KMS-11 (cell line): ENCODE measurements at regions not wholly inside any gene's neighbourhood (a gene's known extent, or its start where the extent isn't known, plus 50 kb on each side); places are given as distances from the start of the nearest gene placed in this dataset.

ENCODE experiments used
- H2AFZ ChIP-seq: fragments of 200-600 bp; sonication (generic); 2 replicates; pipeline ENCODE4 v1.6.1; 2016; ENCODE audit warnings: antibody characterized with exemption, mixed run types, low read depth
- H3K27ac ChIP-seq: fragments of 200-600 bp; sonication (generic); 2 replicates; pipeline ENCODE4 v1.6.1; 2016; ENCODE audit warnings: mild to moderate bottlenecking, mixed run types
- H3K27me3 ChIP-seq: fragments of 200-600 bp; sonication (generic); 2 replicates; pipeline ENCODE4 v1.6.1; 2017; ENCODE audit warnings: mild to moderate bottlenecking, low read depth, mixed run types, moderate library complexity; ENCODE audit not compliant: insufficient read depth
- H3K36me3 ChIP-seq: fragments of 200-600 bp; sonication (generic); 2 replicates; pipeline ENCODE4 v1.6.1; 2017; ENCODE audit warnings: mild to moderate bottlenecking, mixed run types; ENCODE audit not compliant: insufficient read depth
- H3K4me1 ChIP-seq: fragments of 200-600 bp; sonication (generic); 2 replicates; pipeline ENCODE4 v1.6.1; 2016; ENCODE audit warnings: mild to moderate bottlenecking, low read depth, mixed run types; ENCODE audit not compliant: poor library complexity, severe bottlenecking
- H3K4me2 ChIP-seq: fragments of 200-600 bp; sonication (generic); 2 replicates; pipeline ENCODE4 v1.7.0; 2016; ENCODE audit warnings: mild to moderate bottlenecking, mixed run types
- H3K4me3 ChIP-seq: fragments of 200-600 bp; sonication (generic); IDR thresholded peaks from 2 replicates; pipeline ENCODE4 v1.6.1; 2017; ENCODE audit warnings: low read depth, low read length, mixed read lengths; ENCODE audit not compliant: insufficient read depth
- H3K79me2 ChIP-seq: fragments of 200-600 bp; sonication (generic); 2 replicates; pipeline ENCODE4 v1.6.1; 2016; ENCODE audit warnings: low read depth, mixed run types; ENCODE audit not compliant: insufficient read depth
- H3K9ac ChIP-seq: fragments of 200-600 bp; sonication (generic); 2 replicates; pipeline ENCODE4 v1.6.1; 2016; ENCODE audit warnings: mild to moderate bottlenecking, mixed run types
- H4K20me1 ChIP-seq: fragments of 200-600 bp; sonication (generic); 2 replicates; pipeline ENCODE4 v1.6.1; 2016; ENCODE audit warnings: mild to moderate bottlenecking, mixed run types; ENCODE audit not compliant: insufficient read depth
- TF ChIP-seq, protein P1 (sequence below): fragments of 200-600 bp; sonication (generic); conservative IDR thresholded peaks from 2 replicates; pipeline ENCODE4 v1.6.1; 2017; ENCODE audit warnings: low read depth, mild to moderate bottlenecking, antibody characterized with exemption, low read length, moderate library complexity, mixed read lengths

DNA sequence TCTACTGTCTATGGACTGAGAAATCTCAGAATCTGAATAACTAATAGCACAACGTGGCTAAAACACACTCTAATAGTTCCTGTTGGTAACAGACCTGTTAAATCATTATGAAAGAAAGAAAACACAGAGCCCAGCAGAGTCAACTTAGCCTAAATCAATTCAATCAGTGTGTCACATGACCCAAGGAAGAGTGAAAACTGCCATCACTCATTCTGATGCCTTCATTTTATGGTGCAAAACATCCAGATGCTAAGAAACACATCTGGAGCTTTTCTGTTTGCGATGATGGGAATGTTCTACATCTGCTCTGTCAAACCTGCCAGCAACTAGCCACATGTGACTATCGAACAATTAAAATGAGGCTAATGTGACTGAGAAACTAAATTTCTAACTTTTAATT is 295.7 kb upstream of the TRIB2 start:
- no peak overlapping the region for H3K4me3 ChIP-seq
- TF ChIP-seq, protein P1, sequence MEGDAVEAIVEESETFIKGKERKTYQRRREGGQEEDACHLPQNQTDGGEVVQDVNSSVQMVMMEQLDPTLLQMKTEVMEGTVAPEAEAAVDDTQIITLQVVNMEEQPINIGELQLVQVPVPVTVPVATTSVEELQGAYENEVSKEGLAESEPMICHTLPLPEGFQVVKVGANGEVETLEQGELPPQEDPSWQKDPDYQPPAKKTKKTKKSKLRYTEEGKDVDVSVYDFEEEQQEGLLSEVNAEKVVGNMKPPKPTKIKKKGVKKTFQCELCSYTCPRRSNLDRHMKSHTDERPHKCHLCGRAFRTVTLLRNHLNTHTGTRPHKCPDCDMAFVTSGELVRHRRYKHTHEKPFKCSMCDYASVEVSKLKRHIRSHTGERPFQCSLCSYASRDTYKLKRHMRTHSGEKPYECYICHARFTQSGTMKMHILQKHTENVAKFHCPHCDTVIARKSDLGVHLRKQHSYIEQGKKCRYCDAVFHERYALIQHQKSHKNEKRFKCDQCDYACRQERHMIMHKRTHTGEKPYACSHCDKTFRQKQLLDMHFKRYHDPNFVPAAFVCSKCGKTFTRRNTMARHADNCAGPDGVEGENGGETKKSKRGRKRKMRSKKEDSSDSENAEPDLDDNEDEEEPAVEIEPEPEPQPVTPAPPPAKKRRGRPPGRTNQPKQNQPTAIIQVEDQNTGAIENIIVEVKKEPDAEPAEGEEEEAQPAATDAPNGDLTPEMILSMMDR = no peak
- H3K9ac ChIP-seq = no peak overlapping the region
- H2AFZ ChIP-seq = no peak overlapping the region
- no peaks in the 10 kb centered on the region for H3K79me2 ChIP-seq
- H3K36me3 ChIP-seq = no peaks in the 10 kb centered on the region
- H3K27ac ChIP-seq = no peak overlapping the region
- H3K4me2 ChIP-seq = no peak overlapping the region
- H4K20me1 ChIP-seq = no peaks in the 10 kb centered on the region
- no peaks in the 10 kb centered on the region for H3K27me3 ChIP-seq
- H3K4me1 ChIP-seq = no peaks in the 10 kb centered on the region

DNA sequence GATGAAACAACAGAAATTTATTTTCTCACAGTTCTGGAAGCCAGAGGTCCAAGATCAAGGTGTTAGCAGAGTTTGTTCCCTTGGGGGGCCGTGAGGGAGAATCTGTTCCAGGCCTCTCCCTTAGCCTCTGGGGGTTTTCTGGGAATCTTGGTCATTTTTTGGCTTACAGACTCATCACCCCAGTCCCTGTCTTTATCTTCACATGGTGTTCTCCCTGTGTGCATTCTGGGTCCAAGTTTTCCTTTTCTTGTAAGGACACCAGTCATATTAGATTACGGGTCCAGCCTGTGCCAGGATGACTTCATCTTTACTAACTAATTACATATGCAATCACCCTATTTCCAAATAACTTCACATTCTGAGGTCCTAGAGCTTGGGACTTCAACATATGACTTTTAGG is 292.5 kb upstream of the TRIB2 start:
- no peaks in the 10 kb centered on the region for H3K27me3 ChIP-seq
- no peaks in the 10 kb centered on the region for H4K20me1 ChIP-seq
- no peak overlapping the region for H3K4me3 ChIP-seq
- no peak overlapping the region for H2AFZ ChIP-seq
- no peak overlapping the region for H3K9ac ChIP-seq
- H3K4me1 ChIP-seq = no peaks in the 10 kb centered on the region
- TF ChIP-seq, protein P1 = no peak
- H3K4me2 ChIP-seq = no peak overlapping the region
- no peaks in the 10 kb centered on the region for H3K36me3 ChIP-seq
- no peaks in the 10 kb centered on the region for H3K79me2 ChIP-seq
- H3K27ac ChIP-seq = no peak overlapping the region

DNA sequence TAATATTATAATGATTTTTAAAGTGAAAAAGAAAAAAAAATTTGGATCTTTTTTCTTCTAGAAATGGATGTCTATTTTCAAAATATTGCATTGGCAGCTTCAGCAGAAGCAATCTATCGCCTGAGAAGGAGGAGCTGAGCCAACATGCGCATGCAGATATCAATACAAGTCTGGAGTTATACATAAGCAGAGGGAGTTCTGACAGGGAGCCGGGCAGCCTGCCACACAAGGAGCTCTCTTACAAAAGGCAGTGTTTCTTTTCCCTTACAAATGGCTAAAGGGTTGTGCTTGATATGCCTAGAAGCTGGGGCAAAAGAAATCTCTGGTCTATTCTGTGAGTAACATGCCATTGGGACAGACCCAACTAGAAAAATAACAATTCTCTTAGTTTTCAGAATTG is 291.9 kb upstream of the TRIB2 start:
- TF ChIP-seq, protein P1 = no peak
- no peak overlapping the region for H3K4me3 ChIP-seq
- no peak overlapping the region for H3K27ac ChIP-seq
- no peaks in the 10 kb centered on the region for H4K20me1 ChIP-seq
- H3K36me3 ChIP-seq = no peaks in the 10 kb centered on the region
- no peak overlapping the region for H3K4me2 ChIP-seq
- H3K79me2 ChIP-seq = no peaks in the 10 kb centered on the region
- no peaks in the 10 kb centered on the region for H3K4me1 ChIP-seq
- H3K9ac ChIP-seq = no peak overlapping the region
- H2AFZ ChIP-seq = no peak overlapping the region
- H3K27me3 ChIP-seq = no peaks in the 10 kb centered on the region

DNA sequence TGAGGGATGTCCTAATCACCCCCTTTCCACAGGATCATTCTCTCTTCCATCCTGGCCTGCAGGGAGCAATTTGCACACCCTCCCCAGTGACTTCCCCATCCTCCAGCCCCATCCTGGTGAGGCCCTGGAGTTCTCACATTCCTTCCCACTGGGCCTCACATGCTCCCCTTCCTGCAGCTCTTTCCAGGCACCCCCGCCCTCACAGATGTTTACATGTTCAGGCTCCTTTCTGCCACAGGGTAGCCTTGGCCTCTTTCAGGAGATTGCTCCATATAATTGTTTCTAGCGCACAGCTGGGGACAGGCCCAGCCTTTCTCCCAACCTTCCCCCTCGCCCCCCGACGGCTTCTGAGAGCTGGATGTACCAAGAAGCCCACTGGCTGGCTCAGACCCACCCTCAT is 288.4 kb upstream of the TRIB2 start:
- H3K4me1 ChIP-seq = no peaks in the 10 kb centered on the region
- H2AFZ ChIP-seq = no peak overlapping the region
- H3K4me3 ChIP-seq = no peak overlapping the region
- H4K20me1 ChIP-seq = no peaks in the 10 kb centered on the region
- no peak overlapping the region for H3K27ac ChIP-seq
- no peak overlapping the region for H3K9ac ChIP-seq
- TF ChIP-seq, protein P1 = no peak
- H3K4me2 ChIP-seq = no peak overlapping the region
- no peaks in the 10 kb centered on the region for H3K36me3 ChIP-seq
- H3K79me2 ChIP-seq = no peaks in the 10 kb centered on the region
- no peaks in the 10 kb centered on the region for H3K27me3 ChIP-seq

DNA sequence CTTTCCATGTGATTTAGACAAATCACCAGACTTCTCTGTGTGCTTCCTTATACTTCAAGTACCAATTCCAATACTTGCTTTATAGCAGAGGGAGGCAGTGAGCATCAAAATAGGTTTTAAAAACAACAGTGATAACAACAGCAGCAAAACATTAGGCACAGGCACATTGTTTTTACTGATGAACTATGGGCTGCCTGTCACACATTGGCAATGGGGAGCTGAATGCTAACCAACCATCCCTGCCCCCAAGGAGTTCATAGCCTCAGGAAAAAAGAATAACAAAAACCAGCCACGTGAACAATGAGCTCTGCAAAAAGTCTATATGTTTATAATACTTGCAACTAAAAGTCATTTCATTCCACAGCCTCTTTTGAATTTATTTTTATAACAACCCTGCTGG is 287.9 kb upstream of the TRIB2 start:
- H3K4me1 ChIP-seq = no peaks in the 10 kb centered on the region
- no peak overlapping the region for H3K9ac ChIP-seq
- H3K27ac ChIP-seq = no peak overlapping the region
- H3K36me3 ChIP-seq = no peaks in the 10 kb centered on the region
- no peak overlapping the region for H3K4me2 ChIP-seq
- H3K27me3 ChIP-seq = no peaks in the 10 kb centered on the region
- TF ChIP-seq, protein P1 = no peak
- H4K20me1 ChIP-seq = no peaks in the 10 kb centered on the region
- no peak overlapping the region for H2AFZ ChIP-seq
- no peaks in the 10 kb centered on the region for H3K79me2 ChIP-seq
- H3K4me3 ChIP-seq = no peak overlapping the region
